ENCODE measurements at regions not wholly inside any gene's neighbourhood (a gene's known extent, or its start where the extent isn't known, plus 50 kb on each side); places are given as distances from the start of the nearest gene placed in this dataset.
"Not testable (repeated sequence)": the region's sequence is repeated elsewhere in the genome, so short reads cannot be mapped to it uniquely, and the experiment has no call there.

- DNase-seq, result no peak
Measured at GRCh38 chr17:77634710-77635109, 323.8 kb upstream of the TNRC6C start.

GRCh38 chr17:77635176-77635575 lies 323.3 kb upstream of the TNRC6C start:
- DNase-seq, result no peak

GRCh38 chr17:77635785-77636184 lies 322.7 kb upstream of the TNRC6C start:
- DNase-seq, result not testable (repeated sequence)

GRCh38 chr17:77636835-77637817 lies 321.4 kb upstream of the TNRC6C start:
- no peak for DNase-seq

GRCh38 chr17:77637818-77638575 lies 320.5 kb upstream of the TNRC6C start:
- no peak for DNase-seq

- no peak for DNase-seq
Measured at GRCh38 chr17:77640252-77640651, 318.3 kb upstream of the TNRC6C start.

- DNase-seq, result no peak
Measured at GRCh38 chr17:77640916-77641605, 317.4 kb upstream of the TNRC6C start.

GRCh38 chr17:77641718-77642117 lies 316.8 kb upstream of the TNRC6C start:
- no peak for DNase-seq

GRCh38 chr17:77644181-77645071 lies 314.1 kb upstream of the TNRC6C start:
- no peak for DNase-seq

- no peak for DNase-seq
Measured at GRCh38 chr17:77645072-77646045, 313.1 kb upstream of the TNRC6C start.

GRCh38 chr17:77646046-77646430 lies 312.5 kb upstream of the TNRC6C start:
- DNase-seq, result no peak

- DNase-seq, result no peak
Measured at GRCh38 chr17:77647531-77647930, 311.0 kb upstream of the TNRC6C start.

GRCh38 chr17:77649717-77650211 lies 308.7 kb upstream of the TNRC6C start:
- no peak for DNase-seq

GRCh38 chr17:77651988-77652387 lies 306.5 kb upstream of the TNRC6C start:
- no peak for DNase-seq

- DNase-seq, result no peak
Measured at GRCh38 chr17:77654296-77654695, 304.2 kb upstream of the TNRC6C start.

- DNase-seq, result no peak
Measured at GRCh38 chr17:77654850-77655249, 303.7 kb upstream of the TNRC6C start.

- DNase-seq, result no peak
Measured at GRCh38 chr17:77656054-77656453, 302.4 kb upstream of the TNRC6C start.

- DNase-seq, result no peak
Measured at GRCh38 chr17:77657839-77658238, 300.7 kb upstream of the TNRC6C start.

GRCh38 chr17:77660524-77660923 lies 298.0 kb upstream of the TNRC6C start:
- DNase-seq, result no peak

GRCh38 chr17:77662833-77663232 lies 295.7 kb upstream of the TNRC6C start:
- no peak for DNase-seq

Data from inflammatory macrophage (primary cell).